HG02678 (cell line): ENCODE measurements at regions not wholly inside any gene's neighbourhood (a gene's known extent, or its start where the extent isn't known, plus 50 kb on each side); places are given as distances from the start of the nearest gene placed in this dataset.

Source experiments
- ATAC-seq: cut with Tn5 transposase; IDR thresholded peaks from one replicate; pipeline ENCODE4 v1.9.1; 2021; ENCODE audit warnings: mild to moderate bottlenecking, moderate library complexity; ENCODE audit not compliant: unreplicated experiment

GRCh38 chr5:159527546-159528254 lies 197.4 kb upstream of the IL12B start:
- ATAC-seq: no peak

DNA sequence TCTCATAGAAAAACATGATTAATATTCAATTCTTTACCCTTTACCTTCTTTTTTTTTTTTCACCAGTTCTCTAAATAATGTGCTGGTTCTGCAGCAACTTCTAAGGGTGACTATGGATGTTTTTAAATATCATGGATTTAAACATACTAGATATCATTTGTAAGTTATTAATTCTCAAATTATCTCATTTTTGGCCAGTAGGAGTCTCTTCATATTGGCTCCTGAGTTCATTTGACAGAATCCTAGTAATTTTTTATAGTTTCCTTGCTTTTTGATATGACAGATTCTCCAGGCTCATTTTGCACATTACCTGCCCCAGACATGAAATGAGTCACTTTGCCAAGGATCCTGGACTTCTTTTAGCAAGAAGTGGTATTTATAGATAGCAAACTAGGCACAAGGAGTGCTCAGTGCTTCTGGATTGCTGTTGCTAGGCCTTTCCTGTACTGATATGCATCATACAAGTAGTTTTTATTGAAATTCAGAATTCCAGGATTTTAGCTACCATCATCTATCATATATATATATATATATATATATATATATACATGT lies 201.3 kb upstream of the IL12B start:
- ATAC-seq: no peak

DNA sequence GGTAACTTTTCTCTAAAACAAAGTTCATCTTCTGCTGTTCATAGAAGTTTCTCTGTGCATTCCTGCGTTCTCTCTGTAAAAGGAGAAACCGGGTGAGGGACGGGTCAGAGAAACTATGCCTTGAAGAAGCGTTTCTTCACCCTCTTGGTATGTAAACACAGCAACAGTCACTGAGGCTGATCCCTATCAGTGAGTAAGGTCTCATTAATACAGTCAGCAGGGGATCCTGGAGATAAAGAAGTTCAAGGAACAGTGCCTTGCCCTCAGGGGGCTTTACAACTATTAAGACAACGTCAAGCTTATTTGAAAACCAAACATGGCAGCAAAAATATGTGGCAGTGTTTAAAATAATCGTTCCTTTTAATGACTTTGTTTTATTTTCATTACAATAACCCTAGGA lies 202.9 kb upstream of the IL12B start:
- ATAC-seq: no peak

DNA sequence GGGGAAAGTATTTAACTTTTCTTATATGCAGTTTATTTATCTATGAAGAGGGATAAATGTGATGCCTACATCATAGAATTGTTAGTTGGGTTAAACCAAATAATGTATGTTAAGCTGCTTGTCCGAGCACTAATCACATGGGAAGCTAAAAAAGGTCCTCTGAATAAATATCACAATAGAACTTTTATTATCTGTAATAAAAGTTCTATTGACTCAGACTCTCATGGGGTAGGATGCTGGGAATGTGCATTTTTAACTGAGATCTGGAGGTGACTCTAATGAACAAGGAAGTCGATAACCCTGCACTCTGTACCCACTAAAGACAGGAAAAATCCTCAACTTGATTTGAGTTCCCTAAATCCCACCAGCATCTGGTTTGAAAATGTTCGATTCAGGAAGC lies 205.9 kb upstream of the IL12B start:
- no peak for ATAC-seq

GRCh38 chr5:159536646-159537045 lies 206.4 kb upstream of the IL12B start:
- no peak for ATAC-seq

DNA sequence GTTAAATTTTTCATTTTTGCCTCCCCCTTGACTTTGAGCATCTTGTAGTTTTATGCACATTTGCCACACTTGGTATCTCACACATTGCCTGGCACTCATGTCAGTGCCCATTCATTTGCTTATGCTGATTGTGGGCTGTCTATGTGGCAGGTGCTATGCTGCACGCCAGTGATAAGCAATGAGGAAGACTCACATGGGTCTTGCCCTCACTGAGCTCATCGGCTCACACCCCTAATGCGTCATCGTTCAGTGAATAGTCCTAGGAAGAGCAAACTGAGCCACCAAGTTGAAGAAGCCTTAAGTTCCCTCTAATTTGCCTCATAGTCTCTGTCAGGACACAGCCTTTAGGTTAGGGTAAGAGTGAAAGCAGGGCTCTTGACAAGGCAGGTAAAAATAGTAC lies 209.4 kb upstream of the IL12B start:
- no peak for ATAC-seq

- ATAC-seq: no peak
These were observed 213.0 kb upstream of the IL12B start for GRCh38 chr5:159543326-159543725.

DNA sequence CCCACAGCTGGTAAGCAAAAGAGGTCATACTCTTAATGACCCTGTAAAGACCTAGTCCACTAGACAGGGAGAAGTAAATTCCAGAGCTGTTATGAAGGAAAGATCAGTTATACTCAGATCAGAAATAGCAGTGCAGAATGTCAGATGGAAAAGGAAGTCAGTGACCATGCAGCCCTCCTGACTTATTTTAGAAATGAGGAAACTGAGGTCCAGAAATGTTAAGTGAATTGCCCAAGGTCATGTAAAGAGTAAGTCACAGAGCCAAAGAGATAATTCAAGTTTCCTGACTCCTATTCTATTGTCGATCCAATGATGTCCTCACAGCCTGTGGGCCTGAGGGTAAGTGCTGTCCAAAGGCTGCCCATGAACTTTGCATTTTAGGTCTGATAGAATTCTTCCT lies 214.9 kb upstream of the IL12B start:
- ATAC-seq: no peak

GRCh38 chr5:159547466-159548195 lies 217.3 kb upstream of the IL12B start:
- ATAC-seq: no peak

DNA sequence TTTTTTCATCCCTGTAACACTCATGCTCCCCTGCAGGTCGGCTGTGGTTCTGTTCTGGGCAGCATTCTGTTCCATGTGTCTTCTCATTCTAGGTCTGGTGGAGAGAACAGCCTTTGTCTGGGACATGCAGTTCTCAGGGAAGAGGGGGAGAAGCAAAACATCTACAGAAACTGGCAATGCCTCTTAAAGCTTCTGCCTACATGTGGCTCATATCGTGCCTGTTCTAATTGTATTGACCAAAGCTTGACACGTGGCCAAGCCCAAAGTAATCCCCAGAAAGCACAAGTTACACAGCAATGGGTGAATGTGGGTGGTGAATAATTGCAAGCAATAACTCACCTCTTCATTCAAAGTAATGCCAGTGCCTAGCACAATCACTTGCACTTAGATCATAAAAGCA lies 218.2 kb upstream of the IL12B start:
- no peak for ATAC-seq

DNA sequence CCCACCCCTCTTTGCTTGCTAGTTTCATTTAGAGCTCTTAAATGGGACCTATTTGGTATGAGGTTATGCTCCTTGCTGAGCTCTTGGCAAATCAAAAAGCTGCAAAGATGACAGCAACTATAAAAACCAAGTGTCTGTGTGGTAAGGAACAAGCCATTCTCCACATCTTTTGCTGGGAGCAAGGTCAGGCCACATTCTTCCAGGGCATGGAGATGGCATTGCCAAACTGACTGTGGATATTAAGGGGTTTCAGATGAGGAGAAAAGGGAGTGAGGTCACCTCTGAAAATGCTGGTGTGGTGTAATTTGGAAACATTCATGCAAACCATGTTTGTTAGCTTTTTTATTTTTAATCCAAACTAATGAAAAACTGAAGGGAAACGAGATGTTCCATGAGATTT lies 218.8 kb upstream of the IL12B start:
- no peak for ATAC-seq

GRCh38 chr5:159550951-159551350 lies 220.7 kb upstream of the IL12B start:
- ATAC-seq: no peak

- no peak for ATAC-seq
These were observed 222.5 kb upstream of the IL12B start for GRCh38 chr5:159552751-159553150.

DNA sequence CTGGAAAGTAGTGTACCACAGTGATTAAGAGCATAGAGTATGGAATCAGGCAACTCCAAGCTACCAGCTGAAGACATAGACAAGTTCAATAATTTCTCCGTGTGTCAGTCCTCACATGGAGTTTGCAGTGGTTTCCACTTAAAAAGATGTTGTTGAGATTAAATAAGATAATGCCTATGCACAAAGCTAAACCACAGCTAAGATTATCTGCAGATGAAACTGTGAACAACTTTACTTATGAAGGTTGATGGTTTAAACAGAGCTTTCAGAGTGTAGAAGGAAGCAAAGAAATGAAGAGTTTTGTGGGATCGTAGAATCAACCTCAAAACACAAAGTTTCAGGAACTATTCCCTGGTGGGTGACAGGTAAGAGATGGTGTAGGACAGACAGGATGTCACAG lies 223.5 kb upstream of the IL12B start:
- no peak for ATAC-seq

GRCh38 chr5:159555084-159555483 lies 224.8 kb upstream of the IL12B start:
- ATAC-seq: no peak

DNA sequence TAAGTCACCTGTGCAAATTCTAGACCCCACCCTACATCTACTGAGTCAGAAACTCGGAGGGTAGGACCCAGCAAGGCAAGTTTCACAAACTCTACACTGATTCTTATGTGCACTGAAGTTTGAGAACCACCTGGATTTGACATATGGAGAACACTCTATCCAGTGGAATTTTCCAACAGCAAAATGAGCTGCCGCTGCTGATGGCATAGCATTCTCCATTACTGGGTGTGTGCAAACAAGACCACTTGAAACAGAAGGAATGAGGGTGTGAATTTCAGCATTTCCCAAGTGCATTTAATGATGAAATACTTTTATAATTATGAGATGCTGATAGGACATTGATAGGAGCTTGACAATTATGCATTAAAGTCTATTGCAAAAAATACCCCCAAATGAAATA lies 229.1 kb upstream of the IL12B start:
- no peak for ATAC-seq

DNA sequence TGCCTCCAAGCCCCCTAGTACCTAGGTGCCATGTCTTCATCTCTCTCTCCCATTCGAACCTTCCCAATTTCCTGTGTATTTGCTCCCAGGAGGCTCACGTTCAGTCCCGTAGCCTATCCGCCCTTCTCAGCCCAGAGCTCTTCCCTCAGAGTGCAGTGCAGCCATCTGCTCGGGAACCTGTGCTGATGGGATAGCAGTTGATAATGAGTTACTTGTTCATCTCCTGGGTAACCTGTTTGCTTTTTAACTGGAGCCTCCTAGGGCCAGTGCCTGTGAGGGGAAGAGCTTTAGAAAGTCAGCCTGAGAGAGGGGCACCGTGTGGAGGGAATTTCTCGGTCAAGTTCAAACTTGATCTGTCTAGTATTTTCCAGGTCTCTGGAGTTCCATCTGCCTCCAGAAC lies 229.8 kb upstream of the IL12B start:
- ATAC-seq: no peak

DNA sequence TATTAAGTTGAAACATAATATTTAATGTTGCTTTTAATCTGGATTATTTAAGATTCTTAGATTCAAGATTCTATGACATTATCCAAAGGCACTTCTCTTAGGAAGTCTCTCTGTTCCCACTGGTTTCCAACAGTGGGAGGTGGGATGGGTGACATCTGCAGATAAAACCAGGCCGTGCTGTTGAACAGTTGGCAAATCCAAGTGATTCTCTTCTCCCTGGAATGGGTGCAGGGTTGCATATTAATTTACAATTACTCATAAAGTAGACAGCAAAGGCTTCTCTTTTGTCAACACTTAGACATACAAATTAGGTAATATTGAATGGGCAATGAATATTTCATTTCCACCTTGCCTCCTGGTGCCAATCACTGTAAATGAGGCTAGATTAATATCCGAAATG lies 233.7 kb upstream of the IL12B start:
- no peak for ATAC-seq

DNA sequence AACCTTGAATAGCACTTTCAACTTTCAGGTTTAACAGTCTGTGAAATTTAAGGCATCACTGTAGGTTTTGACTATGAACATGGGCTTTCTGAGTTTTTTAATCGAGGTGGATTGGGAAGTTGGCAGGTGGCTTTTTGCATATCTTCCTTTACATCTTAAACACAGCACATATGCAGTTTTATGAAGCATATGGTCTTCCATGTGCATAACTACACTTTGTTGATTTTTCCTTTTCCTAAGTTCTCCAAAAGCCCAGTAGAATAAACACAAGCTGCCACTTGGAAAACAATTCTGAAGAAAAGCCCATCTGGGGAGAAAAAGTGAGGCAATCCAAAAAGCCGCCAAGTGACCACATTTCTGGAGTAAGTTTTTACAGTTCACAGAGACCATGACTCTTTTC lies 236.5 kb upstream of the IL12B start:
- no peak for ATAC-seq

DNA sequence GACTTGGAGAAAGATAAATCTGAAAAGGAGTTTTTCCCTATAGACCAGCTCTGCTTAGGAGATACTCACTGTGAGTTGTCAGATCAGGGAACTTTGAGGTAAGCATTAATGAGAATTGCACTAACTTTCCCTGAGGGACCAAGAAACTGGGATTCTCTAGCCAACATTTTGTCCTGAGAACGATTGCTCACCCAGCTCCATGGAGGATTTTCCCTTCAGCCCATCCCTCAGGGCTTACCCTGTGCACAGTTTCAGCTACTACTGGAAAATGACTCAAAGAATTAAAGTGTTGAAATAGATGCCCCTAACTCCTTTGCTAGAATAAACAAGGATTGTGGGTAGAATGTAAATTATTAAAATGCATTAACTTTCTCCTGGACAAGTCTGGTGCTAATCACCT lies 237.2 kb upstream of the IL12B start:
- no peak for ATAC-seq

DNA sequence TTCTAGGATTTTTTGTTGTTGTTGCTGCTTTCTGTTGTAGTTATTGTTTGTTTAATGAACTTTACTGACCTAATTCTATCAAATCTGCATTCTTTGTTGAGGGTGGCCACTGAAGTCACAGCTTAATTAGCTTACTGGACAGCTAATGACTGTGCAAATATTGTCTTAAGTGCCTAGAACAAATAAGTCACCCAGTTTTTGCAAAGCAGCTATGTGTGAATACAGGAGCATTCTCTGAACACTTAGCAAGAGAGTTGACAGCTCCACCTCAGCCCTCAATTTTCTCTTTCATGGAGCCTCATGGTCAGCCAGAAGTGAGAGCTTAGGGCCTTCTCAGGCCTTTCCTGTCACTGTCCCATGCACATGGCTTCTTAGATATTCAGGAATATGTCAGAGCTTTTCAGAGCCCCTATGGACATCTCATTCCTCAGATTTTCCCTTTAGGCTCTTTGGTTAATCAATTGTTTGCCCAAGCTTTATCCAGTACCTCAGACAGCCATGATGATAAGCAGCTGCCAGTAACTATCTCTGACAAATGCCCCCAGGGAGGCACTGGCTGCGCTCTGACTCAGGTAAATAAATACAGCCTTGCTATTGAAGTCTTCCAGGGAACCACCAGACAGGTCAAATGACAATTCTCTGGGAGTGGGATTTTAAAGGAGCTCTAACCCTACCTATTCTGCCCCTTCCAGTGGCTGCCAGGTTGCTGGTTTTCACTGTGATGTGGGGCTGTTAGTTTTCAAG lies 241.4 kb upstream of the IL12B start:
- no peak for ATAC-seq

- no peak for ATAC-seq
These were observed 246.6 kb upstream of the IL12B start for GRCh38 chr5:159576902-159577301.
